GM12872 (cell line): ENCODE measurements at regions not wholly inside any gene's neighbourhood (a gene's known extent, or its start where the extent isn't known, plus 50 kb on each side); places are given as distances from the start of the nearest gene placed in this dataset.

ENCODE experiments used
- TF ChIP-seq, protein P1 (sequence below): IDR thresholded peaks from 3 replicates; pipeline ENCODE4 v1.5.1; 2011; ENCODE audit warnings: low read depth, mild to moderate bottlenecking, low read length, moderate library complexity; ENCODE audit not compliant: insufficient read depth

DNA sequence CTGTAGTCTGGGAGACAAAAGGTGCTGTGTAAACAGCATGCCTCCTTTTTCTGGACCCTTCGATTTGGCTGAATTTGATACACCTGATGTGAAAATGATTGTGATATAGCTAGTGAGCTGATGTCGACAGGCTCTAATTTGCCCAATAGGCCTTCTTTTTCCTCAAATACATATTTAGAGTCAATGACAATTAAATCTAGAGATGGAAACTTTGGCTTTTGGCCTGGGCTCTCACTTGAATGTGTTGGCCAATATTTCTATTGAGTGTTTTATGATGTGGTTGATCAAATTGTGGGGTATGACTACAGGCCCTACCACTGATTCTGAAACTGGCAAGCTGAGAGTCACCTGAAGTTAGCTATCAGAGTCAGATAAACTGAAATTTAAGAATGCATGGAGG lies 151.8 kb upstream of the MEOX2 start:
- TF ChIP-seq, protein P1, sequence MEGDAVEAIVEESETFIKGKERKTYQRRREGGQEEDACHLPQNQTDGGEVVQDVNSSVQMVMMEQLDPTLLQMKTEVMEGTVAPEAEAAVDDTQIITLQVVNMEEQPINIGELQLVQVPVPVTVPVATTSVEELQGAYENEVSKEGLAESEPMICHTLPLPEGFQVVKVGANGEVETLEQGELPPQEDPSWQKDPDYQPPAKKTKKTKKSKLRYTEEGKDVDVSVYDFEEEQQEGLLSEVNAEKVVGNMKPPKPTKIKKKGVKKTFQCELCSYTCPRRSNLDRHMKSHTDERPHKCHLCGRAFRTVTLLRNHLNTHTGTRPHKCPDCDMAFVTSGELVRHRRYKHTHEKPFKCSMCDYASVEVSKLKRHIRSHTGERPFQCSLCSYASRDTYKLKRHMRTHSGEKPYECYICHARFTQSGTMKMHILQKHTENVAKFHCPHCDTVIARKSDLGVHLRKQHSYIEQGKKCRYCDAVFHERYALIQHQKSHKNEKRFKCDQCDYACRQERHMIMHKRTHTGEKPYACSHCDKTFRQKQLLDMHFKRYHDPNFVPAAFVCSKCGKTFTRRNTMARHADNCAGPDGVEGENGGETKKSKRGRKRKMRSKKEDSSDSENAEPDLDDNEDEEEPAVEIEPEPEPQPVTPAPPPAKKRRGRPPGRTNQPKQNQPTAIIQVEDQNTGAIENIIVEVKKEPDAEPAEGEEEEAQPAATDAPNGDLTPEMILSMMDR: no peak

DNA sequence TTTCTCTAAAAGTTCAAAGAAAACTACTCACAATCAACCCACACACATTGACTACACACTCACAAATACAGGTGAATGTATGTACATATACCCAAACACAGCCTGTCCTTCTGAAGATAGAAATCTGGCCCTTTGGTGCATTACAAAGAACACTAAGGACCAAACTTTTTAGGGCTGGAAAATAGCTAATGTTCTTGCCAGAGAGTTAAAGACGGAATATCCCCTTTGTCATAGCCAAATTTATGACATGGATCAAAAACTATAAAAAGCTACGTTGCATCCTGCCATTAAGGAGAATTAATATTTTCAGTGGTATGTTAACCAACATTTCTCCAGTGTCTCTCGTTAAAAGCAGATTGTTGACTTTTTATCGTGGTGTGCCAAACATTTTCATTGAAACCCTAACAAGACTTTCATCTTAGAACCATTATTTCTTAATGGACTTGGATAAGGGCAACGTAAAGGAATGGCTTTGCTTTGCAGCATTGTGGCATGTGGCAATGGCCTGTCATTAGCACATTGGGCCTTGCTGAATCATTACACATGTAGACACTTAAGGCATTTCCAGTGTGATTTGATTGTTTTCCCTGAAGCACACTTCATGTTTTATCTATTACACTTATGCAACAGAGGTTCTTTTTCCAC lies 150.9 kb upstream of the MEOX2 start:
- TF ChIP-seq, protein P1: no peak

DNA sequence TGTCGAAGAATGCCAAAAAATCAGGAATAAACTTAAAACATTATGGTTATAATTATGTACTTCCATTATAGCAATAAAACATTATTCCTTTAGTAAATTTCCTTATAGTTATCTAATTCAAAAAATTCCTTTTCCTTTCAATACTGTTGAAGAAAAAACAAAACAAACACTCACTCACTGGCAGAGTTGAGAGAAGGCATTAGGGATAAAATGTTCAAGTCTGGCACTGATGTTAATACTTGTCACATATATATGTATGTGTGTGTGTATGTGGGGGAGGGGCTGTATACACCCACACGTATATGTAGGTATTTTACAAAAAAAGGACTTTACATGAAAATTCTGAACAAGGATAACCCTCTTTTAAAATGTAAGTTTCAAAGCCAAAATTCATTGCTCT lies 150.2 kb upstream of the MEOX2 start:
- TF ChIP-seq, protein P1: no peak

DNA sequence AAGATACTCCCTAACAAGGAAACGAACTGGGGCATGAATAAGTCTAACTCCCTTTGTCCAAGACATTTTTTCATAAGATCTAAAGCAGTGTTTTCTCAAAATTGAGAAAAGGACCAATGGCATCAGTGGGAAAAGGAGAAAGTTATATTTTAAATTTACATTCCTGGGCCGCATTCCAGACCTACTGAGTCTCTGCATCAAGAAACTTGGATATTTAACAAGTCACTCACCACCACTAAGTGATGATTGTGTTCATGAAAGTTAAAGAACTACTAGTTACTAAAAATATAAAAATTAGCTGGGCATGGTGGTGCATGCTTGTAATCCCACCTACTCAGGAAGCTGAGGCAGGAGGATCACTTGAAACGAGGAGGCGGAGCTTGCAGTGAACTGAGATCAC lies 149.6 kb upstream of the MEOX2 start:
- TF ChIP-seq, protein P1: no peak

DNA sequence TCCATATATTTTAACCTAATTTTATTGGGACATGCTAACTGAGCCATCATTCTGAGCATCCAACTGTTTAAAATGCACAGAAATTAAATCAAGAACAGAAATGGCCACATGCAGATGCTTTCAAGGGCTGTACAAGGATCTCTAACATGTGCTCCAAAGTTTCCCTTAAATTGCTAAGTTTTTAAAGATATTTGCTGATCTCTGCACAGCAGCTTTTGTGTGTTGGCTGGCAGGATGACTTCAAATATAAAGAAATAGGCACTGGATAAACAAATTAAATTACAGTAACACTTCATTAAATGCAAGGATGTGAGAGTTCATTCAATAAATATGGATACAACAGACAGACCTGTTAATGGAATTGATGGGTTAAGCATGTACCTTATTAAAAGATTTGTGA lies 148.0 kb upstream of the MEOX2 start:
- TF ChIP-seq, protein P1: no peak

DNA sequence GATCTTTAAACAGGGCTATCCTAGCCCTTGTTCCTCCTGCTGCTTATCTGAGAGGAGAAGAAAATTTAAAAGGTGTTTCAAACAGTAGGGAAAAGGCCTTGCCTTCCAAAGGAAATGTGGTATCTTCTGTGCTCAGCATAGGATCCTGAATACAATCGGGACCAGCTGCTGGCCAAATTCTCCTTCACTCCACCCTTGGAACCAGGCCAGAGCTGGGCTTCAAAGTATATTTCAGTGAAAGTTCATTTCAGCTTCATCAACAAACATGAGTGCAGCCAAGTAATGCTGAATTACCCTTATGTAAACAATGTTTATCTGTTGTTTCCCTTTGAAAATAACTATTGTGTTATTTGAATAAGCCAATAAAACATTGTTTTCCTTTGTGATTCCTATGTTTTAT lies 146.5 kb upstream of the MEOX2 start:
- TF ChIP-seq, protein P1: no peak

DNA sequence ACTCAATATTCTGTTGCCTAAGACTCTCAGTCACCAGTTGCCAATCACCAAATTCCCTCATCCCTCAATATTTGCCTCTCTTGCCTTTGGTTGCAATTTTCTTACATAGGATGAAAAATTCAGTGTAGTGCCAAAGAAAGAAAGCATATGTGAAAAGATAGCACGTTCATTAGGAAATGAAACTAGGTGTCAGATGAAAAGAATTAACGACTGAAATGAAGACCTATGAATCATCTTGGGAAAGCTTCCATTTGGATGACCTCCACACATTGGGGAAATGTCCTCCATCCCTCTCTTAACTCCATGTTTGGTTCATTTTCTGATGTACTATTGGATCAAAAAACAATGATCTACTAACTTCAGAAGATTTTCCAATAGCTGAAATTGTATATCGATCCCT lies 145.1 kb upstream of the MEOX2 start:
- TF ChIP-seq, protein P1: no peak
